ENCODE measurements at regions not wholly inside any gene's neighbourhood (a gene's known extent, or its start where the extent isn't known, plus 50 kb on each side); places are given as distances from the start of the nearest gene placed in this dataset.

- no peak for DNase-seq
- Histone ChIP-seq H3K27me3 (ENCODE audit: low read depth) (peaks cover 26% of the 10 kb centered on the region), H3K27ac (no peak overlapping the region), H3K4me3 (no peak overlapping the region), H3K4me1 (no peaks in the 10 kb centered on the region), H3K36me3 (no peaks in the 10 kb centered on the region), H3K9me3 (no peaks in the 10 kb centered on the region)
- intact Hi-C loops (cut with DNase I), result no loop called here
- TF ChIP-seq, protein P1, sequence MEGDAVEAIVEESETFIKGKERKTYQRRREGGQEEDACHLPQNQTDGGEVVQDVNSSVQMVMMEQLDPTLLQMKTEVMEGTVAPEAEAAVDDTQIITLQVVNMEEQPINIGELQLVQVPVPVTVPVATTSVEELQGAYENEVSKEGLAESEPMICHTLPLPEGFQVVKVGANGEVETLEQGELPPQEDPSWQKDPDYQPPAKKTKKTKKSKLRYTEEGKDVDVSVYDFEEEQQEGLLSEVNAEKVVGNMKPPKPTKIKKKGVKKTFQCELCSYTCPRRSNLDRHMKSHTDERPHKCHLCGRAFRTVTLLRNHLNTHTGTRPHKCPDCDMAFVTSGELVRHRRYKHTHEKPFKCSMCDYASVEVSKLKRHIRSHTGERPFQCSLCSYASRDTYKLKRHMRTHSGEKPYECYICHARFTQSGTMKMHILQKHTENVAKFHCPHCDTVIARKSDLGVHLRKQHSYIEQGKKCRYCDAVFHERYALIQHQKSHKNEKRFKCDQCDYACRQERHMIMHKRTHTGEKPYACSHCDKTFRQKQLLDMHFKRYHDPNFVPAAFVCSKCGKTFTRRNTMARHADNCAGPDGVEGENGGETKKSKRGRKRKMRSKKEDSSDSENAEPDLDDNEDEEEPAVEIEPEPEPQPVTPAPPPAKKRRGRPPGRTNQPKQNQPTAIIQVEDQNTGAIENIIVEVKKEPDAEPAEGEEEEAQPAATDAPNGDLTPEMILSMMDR (IDR thresholded peaks at IDR 0.05), result no peak
- ATAC-seq, result no peak
Measured at GRCh38 chr13:111511805-111512504, 191.5 kb downstream of the TEX29 start.

DNA sequence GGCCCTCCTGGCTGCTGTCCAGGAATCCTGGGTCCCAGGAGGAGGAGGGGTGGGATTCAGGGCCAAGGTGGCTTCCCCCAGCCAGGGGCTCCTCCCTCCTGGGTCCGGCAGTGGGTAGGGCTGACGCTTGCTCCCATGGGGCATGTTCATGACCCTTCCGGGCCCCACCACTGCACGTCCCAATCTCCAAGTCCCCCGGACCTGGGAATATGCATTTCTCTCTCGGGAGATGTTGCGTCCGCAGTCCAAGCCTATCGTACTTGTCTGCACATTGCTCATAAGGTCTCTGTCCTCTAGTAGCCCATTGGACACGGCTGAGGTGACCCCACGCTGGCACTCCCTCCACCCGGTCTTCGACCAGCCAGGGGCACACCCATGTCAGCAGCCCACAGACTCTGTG lies 192.3 kb downstream of the TEX29 start:
- intact Hi-C loops (cut with DNase I), result no loop called here
- TF ChIP-seq, protein P1 (IDR thresholded peaks at IDR 0.05), result no peak
- no peaks in the 10 kb centered on the region for H3K4me1 ChIP-seq
- no peaks in the 10 kb centered on the region for H3K36me3 ChIP-seq
- H3K27me3 ChIP-seq (ENCODE audit: low read depth), result peaks cover 26% of the 10 kb centered on the region
- no peak for ATAC-seq
- no peak overlapping the region for H3K27ac ChIP-seq
- no peak overlapping the region for H3K4me3 ChIP-seq
- DNase-seq, result no peak
- H3K9me3 ChIP-seq, result no peaks in the 10 kb centered on the region

DNA sequence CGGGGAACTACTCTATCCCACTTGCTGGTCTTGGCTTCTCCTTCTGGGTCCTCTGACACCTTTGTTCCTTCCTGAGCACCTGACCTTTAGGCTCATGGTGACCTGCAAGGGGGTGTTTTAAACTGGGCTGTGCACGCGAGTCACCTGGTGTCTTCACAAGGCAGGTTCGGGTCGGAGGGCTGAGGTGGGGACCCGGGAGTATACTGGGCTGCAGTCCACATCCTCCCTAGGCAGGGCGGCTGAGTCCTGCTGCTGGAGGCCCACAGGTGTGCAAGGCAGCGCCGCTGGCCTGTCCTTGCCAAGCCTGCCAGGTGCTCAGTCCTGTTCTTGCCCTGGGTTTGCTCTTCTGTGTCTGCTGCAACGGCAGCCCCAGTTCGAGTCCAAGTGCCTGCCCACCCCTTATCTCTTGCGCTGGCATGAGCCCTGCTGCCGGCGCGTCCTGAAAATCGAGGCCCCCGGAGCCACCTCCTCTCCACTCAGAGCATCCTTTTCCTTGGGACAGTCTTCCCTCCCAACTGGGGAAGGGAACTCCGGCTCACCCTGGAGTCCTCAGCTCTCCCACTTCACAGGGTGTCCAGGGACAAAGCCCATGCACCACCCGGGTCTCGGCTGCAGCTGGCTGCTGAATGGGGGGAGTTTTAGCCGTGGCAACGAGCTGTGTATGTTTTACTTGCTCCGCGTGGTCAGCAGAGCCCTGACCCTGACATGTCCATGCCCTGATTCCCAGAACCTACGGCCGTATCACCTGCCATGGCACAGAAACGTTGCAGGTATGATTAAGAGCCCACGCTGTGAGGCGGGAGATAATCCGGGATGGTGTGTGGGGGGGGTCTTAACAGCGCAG lies 193.5 kb downstream of the TEX29 start:
- no peaks in the 10 kb centered on the region for H3K4me1 ChIP-seq
- no peak for ATAC-seq
- DNase-seq, result no peak
- H3K9me3 ChIP-seq, result no peaks in the 10 kb centered on the region
- H3K4me3 ChIP-seq, result no peak overlapping the region
- no peak overlapping the region for H3K27ac ChIP-seq
- H3K36me3 ChIP-seq, result no peaks in the 10 kb centered on the region
- TF ChIP-seq, protein P1 (IDR thresholded peaks at IDR 0.05), result no peak
- intact Hi-C loops (cut with DNase I), result no loop called here
- H3K27me3 ChIP-seq (ENCODE audit: low read depth), result peaks cover 26% of the 10 kb centered on the region

DNA sequence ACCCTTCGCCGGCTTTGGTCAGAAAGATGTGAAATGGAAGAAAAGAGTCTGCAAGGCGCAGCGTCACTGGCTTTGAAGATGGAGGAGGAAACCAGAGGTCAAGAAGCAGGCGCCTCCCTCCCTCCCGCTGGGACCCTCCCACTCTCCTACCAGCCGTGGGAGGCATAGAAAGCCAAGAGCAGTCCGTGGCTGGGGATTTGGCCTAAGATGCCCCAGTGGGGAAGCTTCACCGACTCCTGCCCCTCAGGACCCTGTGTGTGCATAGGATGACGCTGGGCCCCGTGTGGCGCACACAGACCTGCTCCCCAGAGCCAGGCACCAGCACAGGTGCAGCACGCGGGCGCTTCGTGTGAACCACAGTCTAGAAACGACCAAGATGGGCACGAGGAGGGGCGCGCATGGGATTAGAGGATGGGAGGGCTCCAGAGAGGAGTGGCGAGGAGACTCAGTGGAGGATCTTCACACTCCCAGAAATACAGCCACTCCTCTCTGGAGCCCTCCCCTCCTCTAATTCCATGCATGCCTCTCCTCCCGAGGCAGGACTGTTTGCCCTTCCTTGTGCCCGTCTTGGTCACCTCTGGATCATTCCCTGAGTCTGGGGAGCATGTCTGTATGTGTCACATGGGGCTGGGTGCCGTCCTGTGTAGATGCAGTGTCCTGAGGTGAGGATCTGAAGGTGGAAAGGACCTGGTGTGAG lies 194.3 kb downstream of the TEX29 start:
- intact Hi-C loops (cut with DNase I), result no loop called here
- TF ChIP-seq, protein P1 (IDR thresholded peaks at IDR 0.05), result no peak
- ATAC-seq (no peak), DNase-seq (no peak)
- no peak overlapping the region for H3K4me3 ChIP-seq
- H3K27me3 ChIP-seq (ENCODE audit: low read depth), result peaks cover 26% of the 10 kb centered on the region
- no peaks in the 10 kb centered on the region for H3K36me3 ChIP-seq
- no peaks in the 10 kb centered on the region for H3K4me1 ChIP-seq
- no peak overlapping the region for H3K27ac ChIP-seq
- no peaks in the 10 kb centered on the region for H3K9me3 ChIP-seq

GRCh38 chr13:111515307-111515617 lies 194.8 kb downstream of the TEX29 start:
- H3K9me3 ChIP-seq, result no peaks in the 10 kb centered on the region
- no peak for DNase-seq
- H3K36me3 ChIP-seq, result no peaks in the 10 kb centered on the region
- H3K4me3 ChIP-seq, result no peak overlapping the region
- H3K4me1 ChIP-seq, result no peaks in the 10 kb centered on the region
- H3K27me3 ChIP-seq (ENCODE audit: low read depth), result peaks cover 26% of the 10 kb centered on the region
- ATAC-seq, result no peak
- TF ChIP-seq, protein P1 (IDR thresholded peaks at IDR 0.05), result no peak
- intact Hi-C loops (cut with DNase I), result no loop called here
- no peak overlapping the region for H3K27ac ChIP-seq
